HPDE6-E6E7 (cell line): ENCODE measurements at regions not wholly inside any gene's neighbourhood (a gene's known extent, or its start where the extent isn't known, plus 50 kb on each side); places are given as distances from the start of the nearest gene placed in this dataset.
"Not testable (repeated sequence)": the region's sequence is repeated elsewhere in the genome, so short reads cannot be mapped to it uniquely, and the experiment has no call there.

ENCODE experiments used
- DNase-seq: peaks from one replicate; pipeline ENCODE4 v3.0.0; 2011; ENCODE audit warnings: missing footprints; ENCODE audit errors: extremely low spot score

- no peak for DNase-seq
Measured at GRCh38 chr6:112649853-112650252, 302.7 kb downstream of the RFPL4B start.

GRCh38 chr6:112651239-112651638 lies 304.1 kb downstream of the RFPL4B start:
- no peak for DNase-seq

GRCh38 chr6:112659912-112660311 lies 312.8 kb downstream of the RFPL4B start:
- no peak for DNase-seq

DNA sequence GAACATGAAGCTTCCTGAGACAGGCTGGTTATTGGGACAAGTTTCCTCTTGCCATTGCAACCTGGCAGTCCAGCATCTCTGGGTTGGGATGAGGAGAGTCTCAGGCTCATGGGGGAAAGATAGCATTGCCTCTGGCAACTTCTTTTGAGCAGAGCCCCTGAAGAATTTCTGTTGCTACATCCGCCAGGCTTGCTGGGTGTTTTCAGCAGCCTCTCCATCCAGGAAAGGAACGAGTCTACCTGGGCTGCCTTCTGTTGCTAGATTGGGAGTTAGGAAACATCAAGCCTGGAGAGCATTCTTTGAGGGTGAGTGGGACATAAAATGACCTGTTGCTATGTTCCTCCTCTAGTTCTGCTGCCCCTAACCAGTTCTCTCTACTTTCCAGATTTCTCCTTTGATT lies 313.5 kb downstream of the RFPL4B start:
- DNase-seq, result no peak

GRCh38 chr6:112663698-112664097 lies 316.6 kb downstream of the RFPL4B start:
- no peak for DNase-seq

DNA sequence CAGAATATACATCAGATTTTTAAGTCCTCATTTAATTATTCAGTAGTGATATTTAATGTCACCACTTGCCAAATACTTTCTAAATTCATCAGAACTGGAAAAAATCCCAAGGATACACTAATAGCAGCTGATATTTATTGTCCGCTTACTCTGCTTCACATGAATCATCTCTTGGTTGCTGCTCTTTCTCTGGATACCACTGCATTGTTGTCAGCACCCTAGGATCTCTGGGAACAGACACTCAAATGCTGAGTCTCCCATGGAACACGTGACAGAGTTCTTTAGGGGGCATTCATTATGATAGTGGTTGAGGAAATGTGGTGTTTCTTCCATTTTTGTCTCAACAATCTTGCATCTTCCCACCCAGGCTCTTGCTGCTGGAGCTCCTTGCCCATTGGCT lies 318.0 kb downstream of the RFPL4B start:
- DNase-seq, result no peak

GRCh38 chr6:112665815-112666214 lies 318.7 kb downstream of the RFPL4B start:
- peak; percentile 44 for DNase-seq

DNA sequence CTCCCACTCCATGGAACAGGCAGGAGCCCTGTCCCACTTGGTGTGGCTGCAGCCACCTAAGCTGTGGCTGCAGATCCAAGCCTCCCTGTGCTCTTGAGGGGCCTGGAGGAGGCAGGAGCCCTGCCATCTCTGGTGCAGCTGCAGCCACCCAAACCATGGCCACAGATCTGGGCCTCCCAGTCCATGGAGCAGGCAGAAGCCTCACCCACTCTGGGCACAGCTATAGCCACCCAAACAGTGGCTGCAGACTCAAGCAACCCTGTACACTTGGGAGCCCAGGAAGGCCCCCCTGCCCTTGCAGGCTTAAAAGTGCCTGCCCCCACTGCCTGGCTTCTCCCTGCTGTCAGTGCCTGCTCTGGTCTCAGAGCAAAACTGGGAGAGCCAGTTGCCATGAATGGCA lies 320.3 kb downstream of the RFPL4B start:
- no peak for DNase-seq

DNA sequence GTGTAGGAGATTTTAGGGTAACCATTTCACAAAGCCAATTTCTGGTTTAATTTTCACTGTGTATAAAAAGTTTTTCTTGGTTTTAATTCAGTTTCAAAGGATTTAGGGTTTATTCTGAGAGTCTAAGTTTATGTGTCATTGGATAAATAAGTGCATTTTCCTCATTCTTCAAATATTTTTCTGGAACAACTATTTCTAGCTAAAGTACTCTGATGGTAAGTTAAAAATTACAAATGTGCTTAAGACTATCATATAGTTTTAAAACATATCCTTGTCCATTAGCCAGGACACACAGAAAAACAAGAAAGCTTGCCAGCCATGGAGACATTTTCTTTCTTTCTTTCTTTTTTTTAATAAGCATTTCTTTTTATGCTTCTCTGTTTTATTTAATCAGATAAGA lies 333.0 kb downstream of the RFPL4B start:
- DNase-seq, result no peak

DNA sequence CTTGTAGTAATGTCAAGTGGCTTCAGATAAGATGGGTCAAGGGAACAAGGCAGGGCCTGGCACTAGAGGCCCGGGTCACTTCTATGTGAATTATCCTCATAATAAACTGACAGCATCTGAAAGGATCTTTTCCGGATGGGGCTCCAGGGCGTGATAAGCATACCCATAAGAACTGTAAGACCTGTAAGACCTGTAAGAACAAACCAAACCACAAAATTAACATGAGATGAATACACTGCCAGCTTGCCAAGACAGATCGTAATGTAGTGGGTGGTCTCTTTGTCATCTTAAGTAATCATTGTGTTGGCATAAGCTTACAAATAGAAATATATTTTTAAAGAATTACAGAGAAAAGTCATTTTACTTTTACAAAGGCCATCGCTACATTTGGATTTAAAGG lies 334.9 kb downstream of the RFPL4B start:
- no peak for DNase-seq

DNA sequence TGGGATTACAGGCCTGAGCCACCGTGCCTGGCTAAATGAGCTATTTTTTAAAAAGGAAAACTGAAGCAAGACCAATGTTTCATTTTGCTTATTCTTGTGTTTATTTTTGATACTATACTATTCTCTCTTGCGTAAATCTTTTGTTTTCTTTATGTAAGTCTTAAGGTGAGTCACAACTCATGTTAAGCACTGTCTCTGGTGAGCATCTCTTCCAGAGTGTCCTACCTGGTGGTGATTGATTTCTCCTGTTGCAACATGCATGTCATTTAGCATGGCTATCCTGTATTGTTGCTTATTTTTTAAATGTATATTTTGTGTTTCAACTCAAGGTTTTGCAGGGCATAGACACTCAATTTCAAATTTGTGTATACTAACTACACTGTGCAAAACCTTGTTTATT lies 336.0 kb downstream of the RFPL4B start:
- peak; percentile 54 for DNase-seq

- DNase-seq, result no peak
Measured at GRCh38 chr6:112683926-112684325, 336.8 kb downstream of the RFPL4B start.

DNA sequence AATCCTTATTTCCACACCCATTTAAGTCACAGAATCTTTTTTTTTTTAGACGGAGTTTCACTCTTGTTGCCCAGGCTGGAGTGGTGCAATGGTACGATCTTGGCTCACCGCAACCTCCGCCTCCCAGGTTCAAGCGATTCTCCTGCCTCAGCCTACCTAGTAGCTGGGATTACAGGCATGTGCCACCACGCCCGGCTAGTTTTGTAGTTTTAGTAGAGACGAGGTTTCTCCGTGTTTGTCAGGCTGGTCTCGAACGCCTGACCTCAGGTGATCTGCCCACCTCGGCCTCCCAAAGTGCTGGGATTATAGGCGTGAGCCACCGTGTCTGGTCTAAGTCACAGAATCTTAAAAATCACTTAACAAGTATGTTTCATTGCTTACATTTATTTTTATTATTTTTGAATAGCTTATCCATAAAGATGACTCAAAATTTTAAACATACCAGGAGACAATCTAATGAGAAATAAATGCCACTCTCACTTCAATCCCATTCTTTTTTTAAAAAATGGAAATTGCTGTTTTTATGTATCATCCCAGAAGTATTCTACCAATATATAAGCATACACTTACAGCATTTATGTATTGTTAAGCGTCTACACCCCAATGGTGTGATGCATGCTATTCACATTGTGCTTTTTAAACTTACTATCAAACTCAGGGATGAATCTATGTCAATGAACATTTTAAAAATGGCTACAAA lies 338.5 kb downstream of the RFPL4B start:
- not testable (repeated sequence) for DNase-seq

DNA sequence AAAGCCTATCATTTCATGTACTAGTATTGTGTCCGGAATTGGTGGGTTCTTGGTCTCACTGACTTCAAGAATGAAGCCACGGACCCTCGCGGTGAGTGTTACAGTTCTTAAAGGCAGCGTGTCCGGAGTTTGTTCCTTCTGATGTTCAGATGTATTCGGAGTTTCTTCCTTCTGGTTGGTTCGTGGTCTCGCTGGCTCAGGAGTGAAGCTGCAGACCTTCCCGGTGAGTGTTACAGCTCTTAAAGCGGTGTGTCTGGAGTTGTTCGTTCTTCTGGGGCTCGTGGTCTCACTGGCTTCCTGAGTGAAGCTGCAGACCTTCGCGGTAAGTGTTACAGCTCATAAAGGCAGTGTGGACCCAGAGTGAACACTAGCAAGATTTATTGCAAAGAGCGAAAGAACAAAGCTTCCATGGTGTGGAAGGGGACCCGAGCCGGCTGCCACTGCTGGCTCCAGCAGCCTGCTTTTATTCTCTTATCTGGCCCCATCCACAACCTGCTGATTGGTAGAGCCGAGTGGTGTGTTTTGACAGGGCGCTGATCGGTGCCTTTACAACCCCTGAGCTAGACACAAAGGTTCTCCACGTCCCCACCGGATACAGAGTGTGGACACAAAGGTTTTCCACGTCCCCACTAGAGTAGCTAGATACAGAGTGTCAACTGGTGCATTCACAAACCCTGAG lies 341.5 kb downstream of the RFPL4B start:
- not testable (repeated sequence) for DNase-seq

DNA sequence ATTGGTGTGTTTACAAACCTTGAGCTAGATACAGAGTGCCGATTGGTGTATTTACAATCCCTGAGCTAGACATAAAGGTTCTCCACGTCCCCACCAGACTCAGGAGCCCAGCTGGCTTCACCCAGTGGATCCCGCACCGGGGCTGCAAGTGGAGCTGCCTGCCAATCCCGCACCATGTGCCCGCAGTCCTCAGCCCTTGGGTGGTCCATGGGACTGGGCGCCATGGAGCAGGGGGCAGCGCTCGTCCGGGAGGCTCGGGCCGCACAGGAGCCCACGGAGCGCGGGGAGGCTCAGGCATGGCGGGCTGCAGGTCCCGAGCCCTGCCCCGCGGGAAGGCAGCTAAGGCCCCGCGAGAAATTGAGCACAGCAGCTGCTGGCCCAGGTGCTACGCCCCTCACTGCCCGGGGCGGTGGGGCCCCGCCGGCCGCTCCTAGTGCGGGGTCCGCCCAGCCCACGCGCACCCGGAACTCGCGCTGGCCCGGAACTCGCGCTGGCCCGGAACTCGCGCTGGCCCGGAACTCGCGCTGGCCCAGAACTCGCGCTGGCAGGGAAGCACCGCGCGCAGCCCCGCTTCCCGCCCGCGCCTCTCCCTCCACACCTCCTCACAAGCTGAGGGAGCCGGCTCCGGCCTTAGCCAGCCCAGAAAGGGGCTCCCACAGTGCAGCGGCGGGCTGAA lies 342.2 kb downstream of the RFPL4B start:
- not testable (repeated sequence) for DNase-seq

- DNase-seq, result no peak
Measured at GRCh38 chr6:112690497-112691202, 343.5 kb downstream of the RFPL4B start.

- peak; percentile 13 for DNase-seq
Measured at GRCh38 chr6:112691289-112691688, 344.2 kb downstream of the RFPL4B start.

GRCh38 chr6:112695001-112695400 lies 347.9 kb downstream of the RFPL4B start:
- DNase-seq, result no peak

DNA sequence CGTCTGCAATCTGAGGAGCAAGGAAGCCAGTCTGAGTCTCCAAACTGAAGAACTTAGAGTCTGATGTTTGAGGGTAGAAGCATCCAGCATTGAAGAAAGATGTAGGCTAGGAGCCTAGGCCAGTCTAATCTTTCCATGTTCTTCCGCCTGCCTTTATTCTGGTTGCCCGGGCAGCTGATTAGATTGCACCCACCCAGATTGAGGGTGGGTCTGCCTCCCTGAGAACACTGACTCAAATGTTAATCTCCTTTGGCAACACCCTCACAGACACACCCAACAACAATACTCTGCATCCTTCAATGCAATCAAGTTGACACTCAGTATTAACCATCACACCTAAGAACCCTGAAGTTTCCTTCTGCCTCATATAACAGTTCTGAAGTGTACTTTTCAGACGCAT lies 350.1 kb downstream of the RFPL4B start:
- DNase-seq, result no peak

GRCh38 chr6:112701201-112701600 lies 354.1 kb downstream of the RFPL4B start:
- DNase-seq, result no peak

DNA sequence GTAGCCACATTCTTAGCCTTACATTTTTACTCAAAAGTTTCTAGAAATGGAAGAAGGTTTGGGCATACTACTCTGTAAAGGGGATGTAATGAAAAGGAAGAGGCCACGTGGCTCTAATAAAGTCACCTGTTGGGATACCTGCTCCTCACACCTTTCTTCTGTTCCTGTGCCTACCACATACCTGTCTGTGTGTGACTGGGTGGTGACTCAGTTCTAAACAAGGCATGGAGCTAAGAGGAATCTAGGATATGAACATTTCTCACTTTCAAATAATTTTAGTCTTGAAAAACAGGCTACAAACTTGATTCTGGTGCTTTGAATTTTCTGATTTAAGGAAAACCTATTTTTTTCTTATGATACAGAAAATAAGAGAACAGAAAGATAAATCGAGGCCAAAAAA lies 363.6 kb downstream of the RFPL4B start:
- DNase-seq, result peak; percentile 7

- no peak for DNase-seq
Measured at GRCh38 chr6:112713402-112713801, 366.3 kb downstream of the RFPL4B start.
